ENCODE measurements at regions not wholly inside any gene's neighbourhood (a gene's known extent, or its start where the extent isn't known, plus 50 kb on each side); places are given as distances from the start of the nearest gene placed in this dataset.

GRCh38 chr1:102074874-102075273 is 78.1 kb upstream of the OLFM3 start:
- no peak for DNase-seq (ENCODE audit: low read depth, low spot score)

DNA sequence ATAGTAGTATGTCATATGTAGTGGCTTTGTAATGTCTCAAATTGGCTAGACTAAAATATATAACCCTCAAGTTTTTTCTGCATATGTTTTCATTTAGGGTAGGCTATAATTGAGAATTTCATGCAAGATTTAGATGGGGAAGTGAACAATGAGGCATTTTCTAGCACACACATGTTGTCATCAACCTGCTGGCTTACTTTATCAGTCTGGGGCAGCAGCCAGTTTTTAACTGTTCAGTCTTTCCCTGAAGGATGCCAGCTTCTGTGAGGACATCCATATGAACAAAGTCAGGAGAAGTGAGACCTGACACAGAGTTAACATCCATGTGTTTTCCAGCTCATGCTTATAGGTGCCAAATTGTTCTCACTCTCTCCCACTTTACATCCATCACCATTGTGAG is 74.7 kb upstream of the OLFM3 start:
- DNase-seq (ENCODE audit: low read depth, low spot score), result no peak

DNA sequence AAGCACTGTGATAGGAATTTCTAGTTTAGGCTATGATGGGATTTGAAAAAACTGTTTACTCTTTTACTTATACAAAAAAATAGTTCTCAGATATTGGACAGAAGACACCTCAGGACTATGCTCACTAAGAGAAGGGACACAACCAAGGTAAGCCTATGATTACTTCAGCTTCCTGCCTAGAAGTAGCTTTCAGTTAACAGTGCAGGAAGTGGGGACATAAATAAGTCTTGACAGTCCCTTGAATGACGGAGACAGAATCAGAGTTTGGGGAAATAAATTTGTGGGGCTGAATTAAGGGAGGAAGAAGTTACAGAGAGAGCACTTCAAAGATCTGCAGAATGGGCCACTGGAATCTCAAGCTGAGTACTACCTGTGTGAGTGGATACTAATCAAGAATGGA is 53.8 kb upstream of the OLFM3 start:
- no peak for DNase-seq (ENCODE audit: low read depth, low spot score)

- DNase-seq (ENCODE audit: low read depth, low spot score), result no peak
Measured at GRCh38 chr1:102047724-102048123, 51.0 kb upstream of the OLFM3 start.

All from brain pericyte (primary cell).